NCI-H510A (cell line): ENCODE measurements at regions not wholly inside any gene's neighbourhood (a gene's known extent, or its start where the extent isn't known, plus 50 kb on each side); places are given as distances from the start of the nearest gene placed in this dataset.
A peak's percentile ranks its signal among the peaks of the same experiment; 100 is the strongest.
"Not testable (repeated sequence)": the region's sequence is repeated elsewhere in the genome, so short reads cannot be mapped to it uniquely, and the experiment has no call there.

Source experiments
- DNase-seq: peaks from one replicate; lab custom pipeline; 2025; lab: John Stamatoyannopoulos, UW

DNA sequence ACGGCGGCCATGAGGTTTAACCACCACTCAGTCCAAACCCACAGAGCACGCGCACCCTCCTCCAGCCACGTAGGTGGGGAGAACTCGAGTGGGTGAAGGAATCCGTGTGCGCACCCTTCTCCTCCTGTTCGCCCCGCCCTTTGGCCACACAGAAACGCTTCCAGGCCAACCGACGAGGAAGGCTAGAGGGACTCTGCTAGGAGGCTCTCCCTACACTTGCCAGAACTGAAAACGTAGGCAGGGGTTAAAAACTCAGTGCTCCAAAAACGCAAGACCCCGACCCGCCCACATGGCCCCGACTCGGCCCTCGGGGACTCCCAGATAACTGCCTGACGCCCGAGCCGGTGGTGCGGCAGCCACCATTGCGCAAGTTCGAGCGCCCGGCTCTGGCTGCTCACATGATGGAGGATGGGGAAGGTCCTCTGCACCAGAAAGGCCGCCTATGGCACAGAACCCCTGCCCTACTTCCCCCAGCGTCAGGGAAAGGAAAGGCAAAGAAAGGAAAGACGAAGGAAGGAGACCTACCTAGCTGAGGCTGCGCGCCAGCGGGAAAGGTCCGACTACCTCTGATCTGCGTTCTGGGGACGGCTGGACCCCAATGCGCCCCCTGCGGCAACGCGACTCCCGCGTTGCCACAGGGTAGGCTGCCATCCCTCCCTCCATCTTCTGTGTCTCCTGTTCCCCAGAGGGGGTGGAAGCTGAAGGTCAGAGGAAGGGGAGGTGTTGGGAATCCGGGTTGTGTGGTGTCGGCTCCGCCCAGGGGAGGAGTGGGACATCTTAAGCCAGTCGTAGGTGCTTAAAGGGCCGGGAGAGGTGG, 201.9 kb upstream of the AGTR2 start:
- peak; percentile 67 for DNase-seq

DNA sequence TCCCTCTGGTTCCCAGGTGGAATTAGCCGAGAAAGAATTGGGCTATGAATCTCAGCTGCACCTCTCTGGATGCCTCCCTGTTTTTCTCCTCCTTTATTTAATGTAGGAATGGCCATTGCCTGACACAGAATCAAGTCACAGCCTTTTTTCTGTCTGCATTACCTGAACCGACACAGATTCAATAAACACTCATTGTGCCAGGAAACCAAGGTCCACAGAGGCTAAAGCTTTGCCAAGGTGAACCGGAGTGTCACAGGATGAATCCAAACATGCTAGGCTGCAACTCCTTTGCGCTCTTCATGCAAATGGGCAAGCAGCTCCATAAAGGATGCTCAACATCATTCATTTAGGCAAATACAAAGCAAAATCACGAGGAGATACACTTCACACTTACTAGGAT, 199.8 kb upstream of the AGTR2 start:
- DNase-seq = no peak

DNA sequence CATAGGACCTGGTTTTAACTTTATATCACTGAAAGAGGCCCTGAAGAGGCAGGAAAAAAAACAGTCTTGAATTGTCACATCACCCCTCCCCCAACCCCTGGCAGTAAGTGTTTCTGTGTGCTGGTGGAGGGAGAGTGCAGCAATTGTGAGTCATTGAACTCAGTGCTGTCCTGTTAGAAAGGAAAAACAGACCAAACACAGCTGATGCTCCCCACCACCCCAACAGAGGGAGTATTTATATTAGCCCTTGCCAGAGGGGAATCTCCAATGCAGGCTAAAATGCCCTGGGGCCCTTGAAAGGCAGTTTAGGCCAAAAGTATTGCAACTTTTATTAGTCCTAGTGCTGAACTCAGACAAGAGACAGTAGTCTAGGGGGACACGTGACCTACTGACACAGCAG, 197.8 kb upstream of the AGTR2 start:
- DNase-seq = no peak

DNA sequence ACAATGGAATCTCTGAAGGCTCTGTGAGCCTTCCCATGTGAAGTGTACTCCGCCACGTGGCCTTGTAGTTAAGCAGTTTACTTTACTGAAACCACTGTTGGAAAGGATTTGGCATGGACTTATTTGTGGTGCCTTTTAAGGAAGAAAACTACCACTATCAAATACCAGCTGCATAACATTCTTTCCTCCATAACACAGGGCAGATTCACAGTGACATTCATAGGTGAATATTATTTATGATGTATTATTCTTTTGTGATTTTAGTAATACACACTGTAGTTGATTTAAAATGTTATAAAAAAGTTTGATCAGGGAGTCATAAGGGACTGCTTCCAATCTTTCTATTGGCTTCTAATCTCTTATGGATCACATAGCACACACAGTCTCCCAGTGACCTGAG, 192.5 kb upstream of the AGTR2 start:
- DNase-seq = no peak

- DNase-seq = not testable (repeated sequence)
Observed at GRCh38 chrX:115983148-115983547, 187.4 kb upstream of the AGTR2 start.

- not testable (repeated sequence) for DNase-seq
Observed at GRCh38 chrX:115987464-115987863, 183.1 kb upstream of the AGTR2 start.

- no peak for DNase-seq
Observed at GRCh38 chrX:115988825-115989224, 181.7 kb upstream of the AGTR2 start.

DNA sequence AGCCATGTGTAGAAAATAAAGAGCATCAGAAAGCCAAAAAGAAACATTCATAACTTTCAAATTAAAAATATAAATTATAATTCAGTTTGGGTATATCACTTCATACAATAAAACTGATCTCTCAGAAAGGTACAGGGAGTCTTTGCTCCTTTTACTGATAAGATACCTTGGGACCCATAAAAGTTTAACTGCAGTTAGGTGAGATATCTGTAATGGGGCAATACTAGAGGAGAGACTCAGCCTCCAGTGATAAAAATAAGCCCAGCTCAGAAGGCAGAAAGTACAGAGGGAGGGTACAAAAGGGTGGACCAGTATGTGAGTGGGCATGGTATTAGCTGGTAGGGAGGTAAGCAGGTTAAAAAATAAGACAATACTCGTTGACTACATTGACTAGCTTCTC, 180.9 kb upstream of the AGTR2 start:
- DNase-seq = no peak

- no peak for DNase-seq
Observed at GRCh38 chrX:116009346-116009745, 161.2 kb upstream of the AGTR2 start.

DNA sequence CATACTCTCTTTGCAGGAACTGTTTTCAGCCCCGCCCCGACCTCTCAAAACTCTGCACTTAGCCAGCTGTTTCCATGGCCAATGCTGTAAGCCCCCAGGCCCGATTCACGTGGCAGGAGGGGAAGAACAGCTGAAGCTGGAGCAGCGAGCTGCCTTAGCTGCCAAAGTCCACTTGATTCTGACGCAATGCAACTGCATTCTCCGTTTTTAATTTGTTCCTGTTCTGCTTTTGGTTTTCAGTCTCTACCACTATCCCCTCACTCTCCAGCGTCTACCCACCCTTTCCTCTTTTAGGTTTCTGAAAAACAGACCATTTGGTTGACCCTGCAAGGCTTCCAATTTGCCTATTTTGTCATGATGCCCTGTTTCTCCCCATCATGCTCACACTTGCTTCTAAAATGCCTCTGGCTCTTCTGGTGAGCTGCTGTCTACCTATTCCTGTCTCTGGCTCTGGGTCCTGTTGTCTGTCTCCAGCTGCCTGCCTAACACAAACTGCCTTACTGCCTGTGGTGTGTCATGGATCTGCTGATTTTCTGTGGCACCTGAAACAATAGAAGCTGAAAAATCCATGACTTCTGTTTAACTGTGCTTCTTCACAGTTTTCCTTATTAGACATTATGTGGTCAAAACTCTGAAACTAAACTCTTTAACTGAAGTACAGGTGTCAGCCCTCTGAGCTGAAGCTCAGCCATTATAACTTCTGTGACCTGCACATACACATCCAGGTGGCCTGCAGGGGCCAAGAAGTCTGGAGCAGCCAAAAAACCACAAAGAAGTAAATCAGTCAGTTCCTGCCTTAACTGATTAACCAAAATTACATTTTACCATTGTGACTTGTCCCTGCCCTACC, 160.5 kb upstream of the AGTR2 start:
- no peak for DNase-seq

DNA sequence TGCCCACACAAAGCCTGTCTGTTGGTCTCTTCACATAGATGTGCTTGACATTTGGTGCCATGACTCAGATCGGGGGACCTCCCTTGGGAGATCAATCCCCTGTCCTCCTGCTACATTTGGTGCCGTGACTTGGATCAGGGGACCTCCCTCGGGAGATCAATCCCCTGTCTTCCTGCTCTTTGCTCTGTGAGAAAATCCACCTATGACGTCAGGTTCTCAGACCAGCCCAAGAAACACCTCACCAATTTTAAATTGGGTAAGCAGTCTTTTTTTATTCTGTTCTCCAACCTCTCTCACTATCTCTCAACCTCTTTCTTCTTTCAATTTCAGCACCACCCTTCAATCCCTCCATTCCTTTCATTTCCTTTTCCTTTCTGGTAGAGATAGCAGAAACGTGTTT, 159.6 kb upstream of the AGTR2 start:
- no peak for DNase-seq

- DNase-seq = no peak
Observed at GRCh38 chrX:116031331-116031730, 139.2 kb upstream of the AGTR2 start.
